ENCODE measurements at regions not wholly inside any gene's neighbourhood (a gene's known extent, or its start where the extent isn't known, plus 50 kb on each side); places are given as distances from the start of the nearest gene placed in this dataset.

GRCh38 chr14:42504433-42504832 is 897.8 kb downstream of the LRFN5 start:
- TF ChIP-seq CTCF (conservative IDR thresholded peaks at IDR 0.05; ENCODE audit: low read depth, low read length), result no peak
- no peak for TF ChIP-seq USF2 (IDR thresholded peaks at IDR 0.05; ENCODE audit: low read depth, low read length)
- no peak for TF ChIP-seq RFX5 (IDR thresholded peaks at IDR 0.05; ENCODE audit: low read depth, low read length)
- no peak for TF ChIP-seq MAZ (IDR thresholded peaks at IDR 0.05; ENCODE audit: borderline replicate concordance, low read depth, low read length)
- TF ChIP-seq FOS (IDR thresholded peaks at IDR 0.05; ENCODE audit: low read depth, low read length), result no peak
- TF ChIP-seq MXI1 (IDR thresholded peaks at IDR 0.05; ENCODE audit: borderline replicate concordance, low read depth, low read length), result no peak
- no peak for TF ChIP-seq BHLHE40 (IDR thresholded peaks at IDR 0.05; ENCODE audit: low read depth, low read length)
- peak; percentile 65 for TF ChIP-seq CEBPB (IDR thresholded peaks at IDR 0.05; ENCODE audit: low read depth, low read length)
- no peak for TF ChIP-seq POLR2A (IDR thresholded peaks at IDR 0.05; ENCODE audit: low read depth, low read length)
- TF ChIP-seq NFE2L2 (IDR thresholded peaks at IDR 0.05; ENCODE audit: low read depth, low read length), result no peak
- no peak for TF ChIP-seq CHD1 (IDR thresholded peaks at IDR 0.05; ENCODE audit: low read depth, low read length)
- TF ChIP-seq RCOR1 (IDR thresholded peaks at IDR 0.05; ENCODE audit: insufficient replicate concordance, low read length), result no peak
- no peak for TF ChIP-seq MAFK (IDR thresholded peaks at IDR 0.05; ENCODE audit: low read depth, low read length)
